ENCODE measurements at regions not wholly inside any gene's neighbourhood (a gene's known extent, or its start where the extent isn't known, plus 50 kb on each side); places are given as distances from the start of the nearest gene placed in this dataset.

- no peak for TF ChIP-seq CTCF (IDR thresholded peaks at IDR 0.05; ENCODE audit: low read depth, low read length, missing control alignments)
- no peaks in the 10 kb centered on the region for H3K27me3 ChIP-seq (replicated peaks)
- no peak for DNase-seq
- in situ Hi-C loops (cut with HindIII; ENCODE audit: low pct_ligation_motif_present, low sequenced_read_pairs), result no loop called here
- no peak overlapping the region for H3K27ac ChIP-seq
- no peaks in the 10 kb centered on the region for H3K36me3 ChIP-seq (replicated peaks)
- no peak overlapping the region for H3K4me3 ChIP-seq (ENCODE audit: low read depth, low read length)
Observed at GRCh38 chr2:163479599-163479998, 256.2 kb downstream of the FIGN start.

- H3K27ac ChIP-seq, result no peak overlapping the region
- H3K36me3 ChIP-seq (replicated peaks), result no peaks in the 10 kb centered on the region
- in situ Hi-C loops (cut with HindIII; ENCODE audit: low pct_ligation_motif_present, low sequenced_read_pairs), result no loop called here
- DNase-seq, result no peak
- H3K4me3 ChIP-seq (ENCODE audit: low read depth, low read length), result no peak overlapping the region
- no peak for TF ChIP-seq CTCF (IDR thresholded peaks at IDR 0.05; ENCODE audit: low read depth, low read length, missing control alignments)
- no peaks in the 10 kb centered on the region for H3K27me3 ChIP-seq (replicated peaks)
Observed at GRCh38 chr2:163475815-163476214, 260.0 kb downstream of the FIGN start.

GRCh38 chr2:163474889-163475288 is 260.9 kb downstream of the FIGN start:
- Histone ChIP-seq H3K27ac (no peak overlapping the region), H3K36me3 (replicated peaks) (no peaks in the 10 kb centered on the region), H3K4me3 (ENCODE audit: low read depth, low read length) (no peak overlapping the region), H3K27me3 (replicated peaks) (no peaks in the 10 kb centered on the region)
- TF ChIP-seq CTCF (IDR thresholded peaks at IDR 0.05; ENCODE audit: low read depth, low read length, missing control alignments), result no peak
- DNase-seq, result no peak
- in situ Hi-C loops (cut with HindIII; ENCODE audit: low pct_ligation_motif_present, low sequenced_read_pairs), result no loop called here

- TF ChIP-seq CTCF (IDR thresholded peaks at IDR 0.05; ENCODE audit: low read depth, low read length, missing control alignments), result no peak
- in situ Hi-C loops (cut with HindIII; ENCODE audit: low pct_ligation_motif_present, low sequenced_read_pairs), result no loop called here
- H3K4me3 ChIP-seq (ENCODE audit: low read depth, low read length), result no peak overlapping the region
Observed at GRCh38 chr2:163474319-163474744, 261.5 kb downstream of the FIGN start.

GRCh38 chr2:163471947-163472346 is 263.9 kb downstream of the FIGN start:
- TF ChIP-seq CTCF (IDR thresholded peaks at IDR 0.05; ENCODE audit: low read depth, low read length, missing control alignments), result peak; percentile 67
- in situ Hi-C loops (cut with HindIII; ENCODE audit: low pct_ligation_motif_present, low sequenced_read_pairs), result no loop called here
- Histone ChIP-seq H3K27me3 (replicated peaks) (no peaks in the 10 kb centered on the region), H3K36me3 (replicated peaks) (no peaks in the 10 kb centered on the region), H3K27ac (no peak overlapping the region), H3K4me3 (ENCODE audit: low read depth, low read length) (no peak overlapping the region)
- DNase-seq, result peak; percentile 49

More at GRCh38 chr2:163474319-163474744, 261.5 kb downstream of the FIGN start:
- Histone ChIP-seq H3K36me3 (replicated peaks) (no peaks in the 10 kb centered on the region), H3K27ac (no peak overlapping the region), H3K27me3 (replicated peaks) (no peaks in the 10 kb centered on the region)
- DNase-seq, result no peak

GRCh38 chr2:163469561-163469962 is 266.2 kb downstream of the FIGN start:
- Histone ChIP-seq H3K27ac (no peak overlapping the region), H3K4me3 (ENCODE audit: low read depth, low read length) (no peak overlapping the region), H3K27me3 (replicated peaks) (no peaks in the 10 kb centered on the region), H3K36me3 (replicated peaks) (no peaks in the 10 kb centered on the region)
- no peak for TF ChIP-seq CTCF (IDR thresholded peaks at IDR 0.05; ENCODE audit: low read depth, low read length, missing control alignments)
- no peak for DNase-seq
- in situ Hi-C loops (cut with HindIII; ENCODE audit: low pct_ligation_motif_present, low sequenced_read_pairs), result no loop called here

Data from brain microvascular endothelial cell (primary cell).